ENCODE measurements at regions not wholly inside any gene's neighbourhood (a gene's known extent, or its start where the extent isn't known, plus 50 kb on each side); places are given as distances from the start of the nearest gene placed in this dataset.

DNA sequence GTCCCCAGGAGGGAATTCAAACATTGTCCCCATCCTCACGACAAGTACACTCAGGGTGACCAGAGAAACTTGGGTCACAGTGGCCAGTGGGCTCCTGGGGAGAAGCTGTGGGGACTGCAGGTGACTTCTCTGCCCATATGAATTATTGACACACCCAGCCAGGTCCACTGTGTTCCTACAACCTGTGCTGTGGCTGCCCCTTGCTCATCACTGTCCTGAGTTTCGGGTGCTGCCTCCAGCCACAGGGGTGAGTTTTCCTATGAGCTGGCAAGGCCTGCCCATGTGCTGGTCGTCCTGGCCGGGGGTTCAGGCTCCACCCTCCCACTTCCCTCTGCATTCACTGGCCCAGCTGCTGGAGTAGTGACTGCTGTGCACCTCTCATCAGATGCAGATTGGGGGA lies 59.0 kb upstream of the RBFOX3 start:
- TF ChIP-seq CBX2 (IDR thresholded peaks at IDR 0.05; ENCODE audit: low read depth, low read length) (no peak), CBX2 (CRISPR knock-in tag; IDR thresholded peaks at IDR 0.05; ENCODE audit: low read depth) (no peak), ZNF207 (IDR thresholded peaks at IDR 0.05; ENCODE audit: borderline replicate concordance) (no peak)
- TF ChIP-seq, protein P1, sequence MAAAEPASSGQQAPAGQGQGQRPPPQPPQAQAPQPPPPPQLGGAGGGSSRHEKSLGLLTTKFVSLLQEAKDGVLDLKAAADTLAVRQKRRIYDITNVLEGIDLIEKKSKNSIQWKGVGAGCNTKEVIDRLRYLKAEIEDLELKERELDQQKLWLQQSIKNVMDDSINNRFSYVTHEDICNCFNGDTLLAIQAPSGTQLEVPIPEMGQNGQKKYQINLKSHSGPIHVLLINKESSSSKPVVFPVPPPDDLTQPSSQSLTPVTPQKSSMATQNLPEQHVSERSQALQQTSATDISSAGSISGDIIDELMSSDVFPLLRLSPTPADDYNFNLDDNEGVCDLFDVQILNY (CRISPR knock-in tag; conservative IDR thresholded peaks at IDR 0.05) = no peak
- TF ChIP-seq, protein P2, sequence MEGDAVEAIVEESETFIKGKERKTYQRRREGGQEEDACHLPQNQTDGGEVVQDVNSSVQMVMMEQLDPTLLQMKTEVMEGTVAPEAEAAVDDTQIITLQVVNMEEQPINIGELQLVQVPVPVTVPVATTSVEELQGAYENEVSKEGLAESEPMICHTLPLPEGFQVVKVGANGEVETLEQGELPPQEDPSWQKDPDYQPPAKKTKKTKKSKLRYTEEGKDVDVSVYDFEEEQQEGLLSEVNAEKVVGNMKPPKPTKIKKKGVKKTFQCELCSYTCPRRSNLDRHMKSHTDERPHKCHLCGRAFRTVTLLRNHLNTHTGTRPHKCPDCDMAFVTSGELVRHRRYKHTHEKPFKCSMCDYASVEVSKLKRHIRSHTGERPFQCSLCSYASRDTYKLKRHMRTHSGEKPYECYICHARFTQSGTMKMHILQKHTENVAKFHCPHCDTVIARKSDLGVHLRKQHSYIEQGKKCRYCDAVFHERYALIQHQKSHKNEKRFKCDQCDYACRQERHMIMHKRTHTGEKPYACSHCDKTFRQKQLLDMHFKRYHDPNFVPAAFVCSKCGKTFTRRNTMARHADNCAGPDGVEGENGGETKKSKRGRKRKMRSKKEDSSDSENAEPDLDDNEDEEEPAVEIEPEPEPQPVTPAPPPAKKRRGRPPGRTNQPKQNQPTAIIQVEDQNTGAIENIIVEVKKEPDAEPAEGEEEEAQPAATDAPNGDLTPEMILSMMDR (CRISPR knock-in tag; IDR thresholded peaks at IDR 0.05) = no peak
